ENCODE measurements at regions not wholly inside any gene's neighbourhood (a gene's known extent, or its start where the extent isn't known, plus 50 kb on each side); places are given as distances from the start of the nearest gene placed in this dataset.
"Not testable (repeated sequence)": the region's sequence is repeated elsewhere in the genome, so short reads cannot be mapped to it uniquely, and the experiment has no call there.

GRCh38 chr13:61275251-61275650 is 140.4 kb downstream of the PCDH20 start:
- 92 to 99% methylated on average over 4 to 5 of the region's 5 CpGs for WGBS, 2 experiments (ENCODE audit: insufficient coverage in 2 of 2)
- Histone ChIP-seq H3K4me1 (ENCODE audit: control insufficient read depth, insufficient read depth, low read length, poor library complexity, severe bottlenecking) (no peaks in the 10 kb centered on the region), H3K36me3 (ENCODE audit: control insufficient read depth, insufficient read depth, low read length) (no peaks in the 10 kb centered on the region)

GRCh38 chr13:61266896-61267295 is 148.8 kb downstream of the PCDH20 start:
- not testable (repeated sequence) for H3K36me3 ChIP-seq (ENCODE audit: control insufficient read depth, insufficient read depth, low read length); H3K4me1 ChIP-seq (ENCODE audit: control insufficient read depth, insufficient read depth, low read length, poor library complexity, severe bottlenecking); H3K4me3 ChIP-seq (ENCODE audit: extremely low read depth, insufficient read depth, low read length, poor library complexity, severe bottlenecking); H3K27ac ChIP-seq (ENCODE audit: low read depth, low read length, severe bottlenecking); H3K9me3 ChIP-seq (ENCODE audit: control insufficient read depth, low read length)
- 88 to 96% methylated on average over 5 to 6 of the region's 6 CpGs for WGBS, 2 experiments (ENCODE audit: insufficient coverage in 2 of 2)

More at GRCh38 chr13:61275251-61275650, 140.4 kb downstream of the PCDH20 start:
- H3K9me3 ChIP-seq (ENCODE audit: control insufficient read depth, low read length) = no peaks in the 10 kb centered on the region
- no peak overlapping the region for H3K27ac ChIP-seq (ENCODE audit: low read depth, low read length, severe bottlenecking)
- H3K4me3 ChIP-seq (ENCODE audit: extremely low read depth, insufficient read depth, low read length, poor library complexity, severe bottlenecking) = no peak overlapping the region

GRCh38 chr13:61261746-61262472 is 153.7 kb downstream of the PCDH20 start:
- H3K4me3 ChIP-seq (ENCODE audit: extremely low read depth, insufficient read depth, low read length, poor library complexity, severe bottlenecking) = no peak overlapping the region
- H3K27ac ChIP-seq (ENCODE audit: low read depth, low read length, severe bottlenecking) = no peak overlapping the region
- 92% methylated on average over 2 of the region's 4 CpGs; no CpG with 5 or more reads in 1 of the 2 experiments for WGBS, 2 experiments (ENCODE audit: insufficient coverage in 2 of 2)
- no peaks in the 10 kb centered on the region for H3K4me1 ChIP-seq (ENCODE audit: control insufficient read depth, insufficient read depth, low read length, poor library complexity, severe bottlenecking)
- no peaks in the 10 kb centered on the region for H3K36me3 ChIP-seq (ENCODE audit: control insufficient read depth, insufficient read depth, low read length)
- H3K9me3 ChIP-seq (ENCODE audit: control insufficient read depth, low read length) = no peaks in the 10 kb centered on the region

- no peak overlapping the region for H3K27ac ChIP-seq (ENCODE audit: low read depth, low read length, severe bottlenecking)
- no peaks in the 10 kb centered on the region for H3K36me3 ChIP-seq (ENCODE audit: control insufficient read depth, insufficient read depth, low read length)
- H3K9me3 ChIP-seq (ENCODE audit: control insufficient read depth, low read length) = no peaks in the 10 kb centered on the region
- H3K4me1 ChIP-seq (ENCODE audit: control insufficient read depth, insufficient read depth, low read length, poor library complexity, severe bottlenecking) = no peaks in the 10 kb centered on the region
- no peak overlapping the region for H3K4me3 ChIP-seq (ENCODE audit: extremely low read depth, insufficient read depth, low read length, poor library complexity, severe bottlenecking)
Measured at GRCh38 chr13:61258185-61258584, 157.5 kb downstream of the PCDH20 start.

GRCh38 chr13:61255040-61255796 is 160.4 kb downstream of the PCDH20 start:
- Histone ChIP-seq H3K4me3 (ENCODE audit: extremely low read depth, insufficient read depth, low read length, poor library complexity, severe bottlenecking) (no peak overlapping the region), H3K9me3 (ENCODE audit: control insufficient read depth, low read length) (no peaks in the 10 kb centered on the region), H3K36me3 (ENCODE audit: control insufficient read depth, insufficient read depth, low read length) (no peaks in the 10 kb centered on the region), H3K4me1 (ENCODE audit: control insufficient read depth, insufficient read depth, low read length, poor library complexity, severe bottlenecking) (no peaks in the 10 kb centered on the region), H3K27ac (ENCODE audit: low read depth, low read length, severe bottlenecking) (no peak overlapping the region)
- WGBS, 2 experiments (ENCODE audit: insufficient coverage in 2 of 2) = 17 to 20% methylated on average over 1 of the region's 4 CpGs

- H3K4me1 ChIP-seq (ENCODE audit: control insufficient read depth, insufficient read depth, low read length, poor library complexity, severe bottlenecking) = no peaks in the 10 kb centered on the region
- H3K9me3 ChIP-seq (ENCODE audit: control insufficient read depth, low read length) = no peaks in the 10 kb centered on the region
- H3K4me3 ChIP-seq (ENCODE audit: extremely low read depth, insufficient read depth, low read length, poor library complexity, severe bottlenecking) = no peak overlapping the region
- 50 to 75% methylated on average over 1 to 2 of the region's 3 CpGs for WGBS, 2 experiments (ENCODE audit: insufficient coverage in 2 of 2)
- H3K27ac ChIP-seq (ENCODE audit: low read depth, low read length, severe bottlenecking) = no peak overlapping the region
- no peaks in the 10 kb centered on the region for H3K36me3 ChIP-seq (ENCODE audit: control insufficient read depth, insufficient read depth, low read length)
Measured at GRCh38 chr13:61253105-61253877, 162.4 kb downstream of the PCDH20 start.

GRCh38 chr13:61252213-61252612 is 163.4 kb downstream of the PCDH20 start:
- no peaks in the 10 kb centered on the region for H3K9me3 ChIP-seq (ENCODE audit: control insufficient read depth, low read length)
- no peaks in the 10 kb centered on the region for H3K4me1 ChIP-seq (ENCODE audit: control insufficient read depth, insufficient read depth, low read length, poor library complexity, severe bottlenecking)
- no peak overlapping the region for H3K27ac ChIP-seq (ENCODE audit: low read depth, low read length, severe bottlenecking)
- H3K36me3 ChIP-seq (ENCODE audit: control insufficient read depth, insufficient read depth, low read length) = no peaks in the 10 kb centered on the region
- no peak overlapping the region for H3K4me3 ChIP-seq (ENCODE audit: extremely low read depth, insufficient read depth, low read length, poor library complexity, severe bottlenecking)

- 82 to 96% methylated on average over 5 of the region's 6 CpGs for WGBS, 2 experiments (ENCODE audit: insufficient coverage in 2 of 2)
- H3K4me3 ChIP-seq (ENCODE audit: extremely low read depth, insufficient read depth, low read length, poor library complexity, severe bottlenecking) = no peak overlapping the region
- H3K9me3 ChIP-seq (ENCODE audit: control insufficient read depth, low read length) = peaks cover 4% of the 10 kb centered on the region
- H3K4me1 ChIP-seq (ENCODE audit: control insufficient read depth, insufficient read depth, low read length, poor library complexity, severe bottlenecking) = no peaks in the 10 kb centered on the region
- no peak overlapping the region for H3K27ac ChIP-seq (ENCODE audit: low read depth, low read length, severe bottlenecking)
- H3K36me3 ChIP-seq (ENCODE audit: control insufficient read depth, insufficient read depth, low read length) = no peaks in the 10 kb centered on the region
Measured at GRCh38 chr13:61247149-61247936, 168.3 kb downstream of the PCDH20 start.

- WGBS, 2 experiments (ENCODE audit: insufficient coverage in 2 of 2) = 93 to 100% methylated on average over 2 of the region's 2 CpGs
- no peaks in the 10 kb centered on the region for H3K4me1 ChIP-seq (ENCODE audit: control insufficient read depth, insufficient read depth, low read length, poor library complexity, severe bottlenecking)
- H3K4me3 ChIP-seq (ENCODE audit: extremely low read depth, insufficient read depth, low read length, poor library complexity, severe bottlenecking) = no peak overlapping the region
- H3K27ac ChIP-seq (ENCODE audit: low read depth, low read length, severe bottlenecking) = no peak overlapping the region
- no peaks in the 10 kb centered on the region for H3K36me3 ChIP-seq (ENCODE audit: control insufficient read depth, insufficient read depth, low read length)
- peaks cover 4% of the 10 kb centered on the region for H3K9me3 ChIP-seq (ENCODE audit: control insufficient read depth, low read length)
Measured at GRCh38 chr13:61246351-61246750, 169.3 kb downstream of the PCDH20 start.

GRCh38 chr13:61215601-61216000 is 200.0 kb downstream of the PCDH20 start:
- Histone ChIP-seq H3K27ac (ENCODE audit: low read depth, low read length, severe bottlenecking) (no peak overlapping the region), H3K9me3 (ENCODE audit: control insufficient read depth, low read length) (no peaks in the 10 kb centered on the region), H3K36me3 (ENCODE audit: control insufficient read depth, insufficient read depth, low read length) (no peaks in the 10 kb centered on the region), H3K4me3 (ENCODE audit: extremely low read depth, insufficient read depth, low read length, poor library complexity, severe bottlenecking) (no peak overlapping the region), H3K4me1 (ENCODE audit: control insufficient read depth, insufficient read depth, low read length, poor library complexity, severe bottlenecking) (no peaks in the 10 kb centered on the region)
- 100% methylated on average over 1 of the region's 3 CpGs; no CpG with 5 or more reads in 1 of the 2 experiments for WGBS, 2 experiments (ENCODE audit: insufficient coverage in 2 of 2)

All from mesodermal cell (in vitro differentiated cells).